H9 (cell line): ENCODE measurements at regions not wholly inside any gene's neighbourhood (a gene's known extent, or its start where the extent isn't known, plus 50 kb on each side); places are given as distances from the start of the nearest gene placed in this dataset.

Experiments
- DNase-seq: peaks from one replicate; pipeline ENCODE4 v3.0.0-alpha.2; 2017
- H2AFZ ChIP-seq: one replicate; pipeline ENCODE4 v1.6.1; 2013; ENCODE audit warnings: mild to moderate bottlenecking, low read length, control low read depth, moderate library complexity
- H2AK5ac ChIP-seq: 2 replicates; pipeline ENCODE4 v1.6.1; 2013; ENCODE audit warnings: low read length, control low read depth, mixed read lengths; ENCODE audit not compliant: insufficient read length
- H2BK120ac ChIP-seq: one replicate; pipeline ENCODE4 v1.6.1; 2013; ENCODE audit warnings: low read depth, mild to moderate bottlenecking, low read length, control low read depth, inconsistent platforms; ENCODE audit not compliant: poor library complexity, severe bottlenecking
- H2BK12ac ChIP-seq: 2 replicates; pipeline ENCODE4 v1.6.1; 2013; ENCODE audit warnings: low read length, control low read depth, mixed read lengths, low read depth; ENCODE audit not compliant: insufficient read length
- H2BK15ac ChIP-seq: 2 replicates; pipeline ENCODE4 v1.6.1; 2013; ENCODE audit warnings: low read depth, low read length, control low read depth
- H2BK20ac ChIP-seq: one replicate; pipeline ENCODE4 v1.6.1; 2013; ENCODE audit warnings: low read depth, mild to moderate bottlenecking, low read length, control low read depth, inconsistent platforms; ENCODE audit not compliant: poor library complexity, severe bottlenecking
- H2BK5ac ChIP-seq: 2 replicates; pipeline ENCODE4 v1.6.1; 2013; ENCODE audit warnings: low read length, control low read depth, mixed read lengths; ENCODE audit not compliant: insufficient read length
- H3K14ac ChIP-seq: 2 replicates; pipeline ENCODE4 v1.6.1; 2013; ENCODE audit warnings: low read length, control low read depth; ENCODE audit not compliant: insufficient read depth
- H3K18ac ChIP-seq: 2 replicates; pipeline ENCODE4 v1.6.1; 2013; ENCODE audit warnings: low read depth, mild to moderate bottlenecking, mixed read lengths, low read length, control low read depth; ENCODE audit not compliant: insufficient read length
- H3K23ac ChIP-seq: 2 replicates; pipeline ENCODE4 v1.6.1; 2013; ENCODE audit warnings: low read length, control low read depth, mixed read lengths, low read depth; ENCODE audit not compliant: insufficient read length
- H3K23me2 ChIP-seq: 2 replicates; pipeline ENCODE4 v1.6.1; 2013; ENCODE audit warnings: low read depth, mild to moderate bottlenecking, mixed read lengths, low read length, control low read depth; ENCODE audit not compliant: insufficient read length, poor library complexity, severe bottlenecking
- H3K27ac ChIP-seq: 2 replicates; pipeline ENCODE4 v1.5.1; 2013; ENCODE audit warnings: low read length, control low read depth, mixed read lengths, low read depth; ENCODE audit not compliant: insufficient read length
- H3K27me3 ChIP-seq: 2 replicates; pipeline ENCODE4 v1.6.1; 2013; ENCODE audit warnings: low read length, control low read depth, inconsistent platforms; ENCODE audit not compliant: insufficient read depth
- H3K4ac ChIP-seq: 2 replicates; pipeline ENCODE4 v1.6.1; 2013; ENCODE audit warnings: low read depth, mild to moderate bottlenecking, control low read depth, inconsistent platforms, low read length, moderate library complexity
- H3K4me1 ChIP-seq: 2 replicates; pipeline ENCODE4 v1.6.1; 2013; ENCODE audit warnings: low read length, control low read depth, inconsistent platforms; ENCODE audit not compliant: insufficient read depth
- H3K4me2 ChIP-seq: 2 replicates; pipeline ENCODE4 v1.6.1; 2013; ENCODE audit warnings: low read length, control low read depth, mixed read lengths; ENCODE audit not compliant: insufficient read length, insufficient read depth
- H3K56ac ChIP-seq: 2 replicates; pipeline ENCODE4 v1.6.1; 2013; ENCODE audit warnings: low read depth, mild to moderate bottlenecking, mixed read lengths, low read length, control low read depth; ENCODE audit not compliant: insufficient read length
- H3K79me1 ChIP-seq: 2 replicates; pipeline ENCODE4 v1.6.1; 2013; ENCODE audit warnings: low read depth, mild to moderate bottlenecking, moderate library complexity, low read length, control low read depth, inconsistent platforms; ENCODE audit not compliant: insufficient read depth, poor library complexity, severe bottlenecking
- H3K79me2 ChIP-seq: 2 replicates; pipeline ENCODE4 v1.6.1; 2013; ENCODE audit warnings: low read length, control low read depth, inconsistent platforms; ENCODE audit not compliant: insufficient read depth
- H3K9ac ChIP-seq: 2 replicates; pipeline ENCODE4 v1.6.1; 2013; ENCODE audit warnings: low read length, control low read depth, mixed read lengths; ENCODE audit not compliant: insufficient read length; ENCODE audit errors: extremely low read depth
- H3K9me3 ChIP-seq: one replicate; pipeline ENCODE4 v1.6.1; 2013; ENCODE audit warnings: low read depth, low read length, inconsistent platforms; ENCODE audit not compliant: control insufficient read depth
- H3T11ph ChIP-seq: one replicate; pipeline ENCODE4 v1.6.1; 2013; ENCODE audit warnings: mild to moderate bottlenecking, low read length, control low read depth, inconsistent platforms
- H4K20me1 ChIP-seq: one replicate; pipeline ENCODE4 v1.6.1; 2013; ENCODE audit not compliant: control insufficient read depth, insufficient read length, insufficient read depth
- H4K5ac ChIP-seq: 2 replicates; pipeline ENCODE4 v1.6.1; 2013; ENCODE audit warnings: low read depth, mild to moderate bottlenecking, mixed read lengths, low read length, control low read depth; ENCODE audit not compliant: insufficient read length
- H4K8ac ChIP-seq: replicated peaks from 2 replicates; pipeline ENCODE4 v1.6.1; 2013; ENCODE audit warnings: low read length, control low read depth, mixed read lengths, low read depth; ENCODE audit not compliant: insufficient read length
- H4K91ac ChIP-seq: 2 replicates; pipeline ENCODE4 v1.6.1; 2013; ENCODE audit warnings: low read depth, mild to moderate bottlenecking, moderate library complexity, mixed read lengths, low read length, control low read depth; ENCODE audit not compliant: insufficient read length
- H3K27ac Mint-ChIP-seq, 3 experiments: 2 replicates in 2 of 3; 3 replicates in 1 of 3; pipeline ENCODE4 v1.8.0; 2020 to 2021; ENCODE audit warnings: mixed read lengths in 3 of 3, mild to moderate bottlenecking in 1 of 3, moderate library complexity in 1 of 3
- H3K27me3 Mint-ChIP-seq: 2 replicates; pipeline ENCODE4 v1.8.0; 2021; ENCODE audit warnings: low read depth, mild to moderate bottlenecking, moderate library complexity, mixed read lengths
- H3K36me3 Mint-ChIP-seq, 3 experiments: 2 replicates in 2 of 3; 3 replicates in 1 of 3; pipeline ENCODE4 v1.8.0; 2020 to 2021; ENCODE audit warnings: low read depth in 3 of 3, mixed read lengths in 3 of 3; ENCODE audit not compliant: insufficient read depth in 1 of 3
- H3K4me1 Mint-ChIP-seq, 2 experiments: 2 replicates each; pipeline ENCODE4 v1.8.0; 2020; ENCODE audit warnings: mixed read lengths in 2 of 2
- H3K4me3 Mint-ChIP-seq, 2 experiments: 2 replicates in 1 of 2; 3 replicates in 1 of 2; pipeline ENCODE4 v1.8.0; 2020 to 2021; ENCODE audit warnings: mild to moderate bottlenecking in 2 of 2, mixed read lengths in 2 of 2, moderate library complexity in 1 of 2
- H3K9me3 Mint-ChIP-seq, 2 experiments: 2 replicates in 1 of 2; 3 replicates in 1 of 2; pipeline ENCODE4 v1.8.0; 2020; ENCODE audit warnings: mild to moderate bottlenecking in 2 of 2, mixed read lengths in 2 of 2, moderate library complexity in 1 of 2
- WGBS: extraction: QIAGEN DNeasy Blood & Tissue Kit; methylation state at CpG from one replicate; pipeline ENCODE4 v1.1.7; 2013; ENCODE audit warnings: missing lambda C conversion rate, low lambda C conversion rate, mixed read lengths; ENCODE audit not compliant: insufficient read length; ENCODE audit errors: extremely low coverage; 5-methylcytosine and 5-hydroxymethylcytosine counted together
- TF ChIP-seq, protein P1 (sequence below): fragments of 200-600 bp; sonication (generic); conservative IDR thresholded peaks from 3 replicates; pipeline ENCODE4 v1.8.0; 2021; ENCODE audit warnings: antibody characterized with exemption, mild to moderate bottlenecking

DNA sequence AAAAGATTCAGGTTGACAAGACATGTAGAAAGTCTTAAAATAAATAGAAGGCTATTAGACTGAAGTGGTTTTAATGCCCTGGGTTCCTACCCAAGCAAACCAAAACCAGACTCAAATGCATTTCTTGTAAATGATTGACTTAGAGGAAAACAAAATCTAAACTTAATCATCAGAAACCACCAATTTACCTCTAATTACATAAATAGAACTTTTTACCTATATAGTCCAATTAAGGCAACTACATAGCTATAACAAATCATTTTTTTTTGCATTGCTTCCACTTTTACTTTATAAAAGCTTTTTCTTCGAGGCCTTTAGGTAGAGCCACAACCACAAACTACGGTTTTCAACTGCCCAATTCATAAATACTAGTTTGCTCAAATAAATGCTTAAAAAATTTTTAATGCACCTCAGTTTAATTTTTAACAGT is 231.3 kb upstream of the ARHGEF26 start:
- Histone ChIP-seq H3K56ac (no peak overlapping the region), H3K18ac (no peak overlapping the region), H3K23me2 (no peaks in the 10 kb centered on the region), H3K4me2 (no peak overlapping the region), H2BK15ac (no peak overlapping the region), H2BK20ac (no peak overlapping the region), H3K9ac (no peak overlapping the region), H3K4me1 (no peaks in the 10 kb centered on the region), H3K4ac (no peak overlapping the region), H4K8ac (no peak overlapping the region), H3K27me3 (no peaks in the 10 kb centered on the region), H3K79me1 (no peaks in the 10 kb centered on the region), H2AFZ (no peak overlapping the region), H2AK5ac (no peak overlapping the region), H3K23ac (no peak overlapping the region), H4K20me1 (no peaks in the 10 kb centered on the region), H2BK120ac (no peak overlapping the region), H2BK12ac (no peak overlapping the region), H3K9me3 (no peaks in the 10 kb centered on the region), H4K5ac (no peak overlapping the region), H3K14ac (no peak overlapping the region), H4K91ac (no peak overlapping the region), H3T11ph (no peak overlapping the region), H3K27ac (no peak overlapping the region), H3K79me2 (no peaks in the 10 kb centered on the region), H2BK5ac (no peak overlapping the region)
- H3K27ac Mint-ChIP-seq = no peak overlapping the region
- H3K27me3 Mint-ChIP-seq = no peaks in the 10 kb centered on the region
- no peak overlapping the region for H3K4me3 Mint-ChIP-seq
- TF ChIP-seq, protein P1, sequence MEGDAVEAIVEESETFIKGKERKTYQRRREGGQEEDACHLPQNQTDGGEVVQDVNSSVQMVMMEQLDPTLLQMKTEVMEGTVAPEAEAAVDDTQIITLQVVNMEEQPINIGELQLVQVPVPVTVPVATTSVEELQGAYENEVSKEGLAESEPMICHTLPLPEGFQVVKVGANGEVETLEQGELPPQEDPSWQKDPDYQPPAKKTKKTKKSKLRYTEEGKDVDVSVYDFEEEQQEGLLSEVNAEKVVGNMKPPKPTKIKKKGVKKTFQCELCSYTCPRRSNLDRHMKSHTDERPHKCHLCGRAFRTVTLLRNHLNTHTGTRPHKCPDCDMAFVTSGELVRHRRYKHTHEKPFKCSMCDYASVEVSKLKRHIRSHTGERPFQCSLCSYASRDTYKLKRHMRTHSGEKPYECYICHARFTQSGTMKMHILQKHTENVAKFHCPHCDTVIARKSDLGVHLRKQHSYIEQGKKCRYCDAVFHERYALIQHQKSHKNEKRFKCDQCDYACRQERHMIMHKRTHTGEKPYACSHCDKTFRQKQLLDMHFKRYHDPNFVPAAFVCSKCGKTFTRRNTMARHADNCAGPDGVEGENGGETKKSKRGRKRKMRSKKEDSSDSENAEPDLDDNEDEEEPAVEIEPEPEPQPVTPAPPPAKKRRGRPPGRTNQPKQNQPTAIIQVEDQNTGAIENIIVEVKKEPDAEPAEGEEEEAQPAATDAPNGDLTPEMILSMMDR = no peak
- no peaks in the 10 kb centered on the region for H3K9me3 Mint-ChIP-seq
- no peaks in the 10 kb centered on the region for H3K36me3 Mint-ChIP-seq
- no peaks in the 10 kb centered on the region for H3K4me1 Mint-ChIP-seq
- WGBS = no CpG with 5 or more reads among the region's 2 CpGs
- no peak for DNase-seq
